ENCODE measurements at regions not wholly inside any gene's neighbourhood (a gene's known extent, or its start where the extent isn't known, plus 50 kb on each side); places are given as distances from the start of the nearest gene placed in this dataset.

DNA sequence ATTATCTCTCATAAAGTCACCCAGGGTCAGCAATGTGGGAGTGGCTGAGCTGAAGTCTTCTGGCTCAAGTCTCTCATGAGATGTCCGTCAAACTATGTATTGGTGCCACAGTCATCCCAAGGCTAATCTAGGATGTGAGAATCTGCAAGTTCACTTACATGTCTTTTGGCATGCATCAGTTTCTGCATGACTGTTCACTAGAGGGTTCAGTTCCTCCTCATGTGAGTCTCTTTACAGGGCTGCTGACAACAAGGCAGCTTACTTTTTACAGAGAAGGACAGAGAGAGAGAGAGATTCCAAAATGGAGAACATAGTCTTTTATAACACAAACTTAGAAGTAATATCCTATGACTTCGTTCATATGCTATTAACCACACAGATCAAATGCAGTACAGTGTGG, 328.8 kb upstream of the SLITRK1 start:
- TF ChIP-seq, protein P1, sequence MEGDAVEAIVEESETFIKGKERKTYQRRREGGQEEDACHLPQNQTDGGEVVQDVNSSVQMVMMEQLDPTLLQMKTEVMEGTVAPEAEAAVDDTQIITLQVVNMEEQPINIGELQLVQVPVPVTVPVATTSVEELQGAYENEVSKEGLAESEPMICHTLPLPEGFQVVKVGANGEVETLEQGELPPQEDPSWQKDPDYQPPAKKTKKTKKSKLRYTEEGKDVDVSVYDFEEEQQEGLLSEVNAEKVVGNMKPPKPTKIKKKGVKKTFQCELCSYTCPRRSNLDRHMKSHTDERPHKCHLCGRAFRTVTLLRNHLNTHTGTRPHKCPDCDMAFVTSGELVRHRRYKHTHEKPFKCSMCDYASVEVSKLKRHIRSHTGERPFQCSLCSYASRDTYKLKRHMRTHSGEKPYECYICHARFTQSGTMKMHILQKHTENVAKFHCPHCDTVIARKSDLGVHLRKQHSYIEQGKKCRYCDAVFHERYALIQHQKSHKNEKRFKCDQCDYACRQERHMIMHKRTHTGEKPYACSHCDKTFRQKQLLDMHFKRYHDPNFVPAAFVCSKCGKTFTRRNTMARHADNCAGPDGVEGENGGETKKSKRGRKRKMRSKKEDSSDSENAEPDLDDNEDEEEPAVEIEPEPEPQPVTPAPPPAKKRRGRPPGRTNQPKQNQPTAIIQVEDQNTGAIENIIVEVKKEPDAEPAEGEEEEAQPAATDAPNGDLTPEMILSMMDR (IDR thresholded peaks at IDR 0.05; ENCODE audit: insufficient read depth, low read depth, low read length), result no peak
- no peak for TF ChIP-seq EZH2 (IDR thresholded peaks at IDR 0.05; ENCODE audit: insufficient read depth, low read length)

Data from astrocyte (in vitro differentiated cells and primary cell).